ENCODE measurements at regions not wholly inside any gene's neighbourhood (a gene's known extent, or its start where the extent isn't known, plus 50 kb on each side); places are given as distances from the start of the nearest gene placed in this dataset.

DNA sequence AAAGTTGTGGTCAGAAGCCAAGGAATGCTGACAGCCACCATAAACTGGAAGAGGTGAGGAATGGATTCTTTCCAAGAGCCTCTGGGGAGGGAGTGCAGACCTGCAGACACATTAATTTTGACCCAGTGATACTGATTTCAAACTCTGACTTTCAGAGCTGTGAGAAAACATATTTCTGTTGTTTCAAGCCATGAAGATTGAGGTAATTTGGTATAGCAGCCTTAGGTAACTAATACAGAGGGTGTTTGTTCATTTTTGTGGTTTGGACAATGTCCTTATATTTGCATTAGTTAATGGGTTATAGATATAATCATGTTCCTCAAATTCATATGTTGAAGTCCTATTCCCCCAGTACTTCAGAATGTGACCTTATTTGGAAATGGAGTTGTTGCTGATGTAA, 85.4 kb upstream of the GTSF1L start:
- DNase-seq, result no peak
- H3K4me2 ChIP-seq (ENCODE audit: insufficient read depth, insufficient read length, low read length), result no peak overlapping the region
- Mint-ChIP-seq H3K36me3 (ENCODE audit: insufficient read depth in 1 of 3, low read depth in 3 of 3) (peaks cover 4 to 19% (median 11%) of the 10 kb centered on the region in 3 experiments; a peak in 4 of 7 replicates), H3K4me3 (no peak overlapping the region), H3K27me3 (ENCODE audit: low read depth) (peaks cover 6% of the 10 kb centered on the region), H3K4me1 (peaks cover 0 to 4% of the 10 kb centered on the region in 2 experiments; a peak in 1 of 4 replicates), H3K27ac (no peak overlapping the region), H3K9me3 (peaks cover 33 to 36% of the 10 kb centered on the region in 2 experiments)
- H2BK15ac ChIP-seq (ENCODE audit: low read depth, low read length), result no peak overlapping the region
- H3K9me3 ChIP-seq (ENCODE audit: control insufficient read depth, low read depth, low read length), result no peaks in the 10 kb centered on the region
- H2BK12ac ChIP-seq (ENCODE audit: insufficient read length, low read depth, low read length), result no peak overlapping the region
- no peaks in the 10 kb centered on the region for H3K79me2 ChIP-seq (ENCODE audit: insufficient read depth, low read length)
- no peak overlapping the region for H3T11ph ChIP-seq (ENCODE audit: low read length)
- no peak overlapping the region for H2AFZ ChIP-seq (ENCODE audit: low read length)
- H4K20me1 ChIP-seq (ENCODE audit: control insufficient read depth, insufficient read depth, insufficient read length), result no peaks in the 10 kb centered on the region
- no peaks in the 10 kb centered on the region for H3K23me2 ChIP-seq (ENCODE audit: insufficient read length, low read depth, low read length, poor library complexity, severe bottlenecking)
- H3K79me1 ChIP-seq (ENCODE audit: insufficient read depth, low read depth, low read length, poor library complexity, severe bottlenecking), result no peaks in the 10 kb centered on the region
- H4K8ac ChIP-seq (replicated peaks; ENCODE audit: insufficient read length, low read depth, low read length), result no peak overlapping the region
- no peaks in the 10 kb centered on the region for H3K4me1 ChIP-seq (ENCODE audit: insufficient read depth, low read length)
- TF ChIP-seq, protein P1, sequence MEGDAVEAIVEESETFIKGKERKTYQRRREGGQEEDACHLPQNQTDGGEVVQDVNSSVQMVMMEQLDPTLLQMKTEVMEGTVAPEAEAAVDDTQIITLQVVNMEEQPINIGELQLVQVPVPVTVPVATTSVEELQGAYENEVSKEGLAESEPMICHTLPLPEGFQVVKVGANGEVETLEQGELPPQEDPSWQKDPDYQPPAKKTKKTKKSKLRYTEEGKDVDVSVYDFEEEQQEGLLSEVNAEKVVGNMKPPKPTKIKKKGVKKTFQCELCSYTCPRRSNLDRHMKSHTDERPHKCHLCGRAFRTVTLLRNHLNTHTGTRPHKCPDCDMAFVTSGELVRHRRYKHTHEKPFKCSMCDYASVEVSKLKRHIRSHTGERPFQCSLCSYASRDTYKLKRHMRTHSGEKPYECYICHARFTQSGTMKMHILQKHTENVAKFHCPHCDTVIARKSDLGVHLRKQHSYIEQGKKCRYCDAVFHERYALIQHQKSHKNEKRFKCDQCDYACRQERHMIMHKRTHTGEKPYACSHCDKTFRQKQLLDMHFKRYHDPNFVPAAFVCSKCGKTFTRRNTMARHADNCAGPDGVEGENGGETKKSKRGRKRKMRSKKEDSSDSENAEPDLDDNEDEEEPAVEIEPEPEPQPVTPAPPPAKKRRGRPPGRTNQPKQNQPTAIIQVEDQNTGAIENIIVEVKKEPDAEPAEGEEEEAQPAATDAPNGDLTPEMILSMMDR (conservative IDR thresholded peaks at IDR 0.05), result no peak
- H3K27me3 ChIP-seq (ENCODE audit: insufficient read depth, low read length), result no peaks in the 10 kb centered on the region
- H3K4ac ChIP-seq (ENCODE audit: low read depth, low read length), result no peak overlapping the region
- no peak overlapping the region for H2BK120ac ChIP-seq (ENCODE audit: low read depth, low read length, poor library complexity, severe bottlenecking)
- no peak overlapping the region for H2BK5ac ChIP-seq (ENCODE audit: insufficient read length, low read length)
- no peak overlapping the region for H2AK5ac ChIP-seq (ENCODE audit: insufficient read length, low read length)
- no peak overlapping the region for H4K5ac ChIP-seq (ENCODE audit: insufficient read length, low read depth, low read length)
- no peak overlapping the region for H3K18ac ChIP-seq (ENCODE audit: insufficient read length, low read depth, low read length)
- no peak overlapping the region for H4K91ac ChIP-seq (ENCODE audit: insufficient read length, low read depth, low read length)
- H3K23ac ChIP-seq (ENCODE audit: insufficient read length, low read depth, low read length), result no peak overlapping the region
- no peak overlapping the region for H3K14ac ChIP-seq (ENCODE audit: insufficient read depth, low read length)
- no peak overlapping the region for H3K56ac ChIP-seq (ENCODE audit: insufficient read length, low read depth, low read length)
- no peak overlapping the region for H2BK20ac ChIP-seq (ENCODE audit: low read depth, low read length, poor library complexity, severe bottlenecking)
- H3K9ac ChIP-seq (ENCODE audit: extremely low read depth, insufficient read length, low read length), result no peak overlapping the region
- H3K27ac ChIP-seq (ENCODE audit: insufficient read length, low read depth, low read length), result no peak overlapping the region
